GM12878 (cell line): ENCODE measurements at regions not wholly inside any gene's neighbourhood (a gene's known extent, or its start where the extent isn't known, plus 50 kb on each side); places are given as distances from the start of the nearest gene placed in this dataset.

Source experiments
- ATAC-seq: fragments of 200-7000 bp; cut with Tn5 transposase; 3 replicates; pipeline ENCODE4 v1.9.1; 2020; ENCODE audit warnings: mild to moderate bottlenecking, moderate library complexity
- BruUV-seq: library from RNA; stranded (reverse); fragments of 400-500 nt; replicated peaks from 2 replicates; lab custom pipeline; 2021; lab: Mats Ljungman, UMichigan
- CTCF ChIA-PET: fragments of 300-600 bp; sonication (Branson Sonifier 250); formaldehyde crosslinking; extraction: SDS; loops from one replicate; lab custom pipeline; 2021; ENCODE audit warnings: inconsistent platforms; lab: Yijun Ruan, JAX
- POLR2A ChIA-PET: fragments of 350-600 bp; formaldehyde crosslinking; extraction: SDS; loops from one replicate; lab custom pipeline; 2021; ENCODE audit warnings: inconsistent platforms; lab: Charles Lee
- RAD21 ChIA-PET: fragments of 300-600 bp; sonication (Branson Sonifier 250); formaldehyde crosslinking; loops from one replicate; lab custom pipeline; 2023; ENCODE audit warnings: antibody characterized with exemption; ENCODE audit not compliant: unreplicated experiment; lab: Charles Lee
- SMC1A ChIA-PET: fragments of 300-600 bp; sonication (Branson Sonifier 250); formaldehyde crosslinking; loops from one replicate; lab custom pipeline; 2023; ENCODE audit not compliant: unreplicated experiment, uncharacterized antibody; lab: Charles Lee
- DNase-seq: peaks from one replicate; pipeline ENCODE4 v3.0.0-alpha.2; 2011; ENCODE audit warnings: low read depth, low spot score
- FAIRE-seq: peaks from 3 replicates; lab custom pipeline; 2011; peaks lifted over from hg19 to GRCh38; lab: Jason Lieb, UNC
- H2AFZ ChIP-seq: 2 replicates; pipeline ENCODE4 v1.6.0; 2011; ENCODE audit warnings: low read depth, low read length, control low read depth; ENCODE audit not compliant: control insufficient read depth
- H3K27ac ChIP-seq: 2 replicates; pipeline ENCODE4 v1.5.1; 2011; ENCODE audit warnings: control low read depth; ENCODE audit not compliant: control insufficient read depth, insufficient read depth
- H3K27me3 ChIP-seq, 2 experiments: replicated peaks in 1 of 2; 2 replicates each; pipeline versions ENCODE4 v1.6.0 to v1.6.1; 2011; ENCODE audit warnings: low read length in 1 of 2; ENCODE audit not compliant: control insufficient read depth in 2 of 2, insufficient read depth in 2 of 2
- H3K36me3 ChIP-seq, 2 experiments: 2 replicates each; pipeline ENCODE4 v1.5.1; 2011; ENCODE audit warnings: low read length in 1 of 2; ENCODE audit not compliant: control insufficient read depth in 2 of 2, insufficient read depth in 2 of 2
- H3K4me1 ChIP-seq: 2 replicates; pipeline ENCODE4 v1.6.1; 2011; ENCODE audit warnings: mild to moderate bottlenecking, low read length, moderate library complexity, mixed read lengths; ENCODE audit not compliant: control insufficient read depth, insufficient read depth
- H3K4me2 ChIP-seq: 2 replicates; pipeline ENCODE4 v1.6.0; 2011; ENCODE audit warnings: control low read depth; ENCODE audit not compliant: control insufficient read depth, insufficient read depth
- H3K4me3 ChIP-seq: fragments of 200-600 bp; sonication (generic); 2 replicates; pipeline ENCODE4 v1.5.1; 2016
- H3K79me2 ChIP-seq: 2 replicates; pipeline ENCODE4 v1.6.0; 2011; ENCODE audit warnings: low read length; ENCODE audit not compliant: control insufficient read depth, insufficient read depth
- H3K9ac ChIP-seq: 2 replicates; pipeline ENCODE4 v1.8.0; 2011; ENCODE audit warnings: low read length, control low read depth, mixed read lengths; ENCODE audit not compliant: control insufficient read depth, insufficient read depth
- H3K9me3 ChIP-seq: replicated peaks from 3 replicates; pipeline ENCODE4 v1.5.1; 2011; ENCODE audit warnings: mild to moderate bottlenecking, low read length; ENCODE audit not compliant: control insufficient read depth, insufficient read depth
- H4K20me1 ChIP-seq: 2 replicates; pipeline ENCODE4 v1.6.0; 2011; ENCODE audit not compliant: control insufficient read depth, insufficient read depth
- ASH2L ChIP-seq: fragments of 300-600, 200-600 bp; sonication (generic); IDR thresholded peaks from 2 replicates; pipeline ENCODE4 v1.6.1; 2017; ENCODE audit warnings: low read depth, mild to moderate bottlenecking, borderline replicate concordance
- CBFB ChIP-seq: IDR thresholded peaks from 2 replicates; pipeline ENCODE4 v1.6.1; 2016; ENCODE audit warnings: antibody characterized with exemption, low read depth
- CBX3 ChIP-seq: fragments of 200-600 bp; sonication (generic); IDR thresholded peaks from 2 replicates; pipeline ENCODE4 v1.6.1; 2016; ENCODE audit warnings: low read depth, borderline replicate concordance
- CREB1 ChIP-seq: IDR thresholded peaks from 2 replicates; pipeline ENCODE4 v1.6.1; 2012; ENCODE audit warnings: low read depth, mild to moderate bottlenecking, inconsistent platforms
- GABPA ChIP-seq: IDR thresholded peaks from 2 replicates; pipeline ENCODE4 v1.6.1; 2014; ENCODE audit warnings: antibody characterized with exemption, low read depth, mild to moderate bottlenecking, inconsistent platforms
- IKZF2 ChIP-seq, 2 experiments: fragments of 450-650 bp; IDR thresholded peaks; 2 replicates each; pipeline ENCODE4 v1.6.1; 2017; ENCODE audit warnings: mild to moderate bottlenecking in 2 of 2, moderate library complexity in 2 of 2
- JUNB ChIP-seq: IDR thresholded peaks from 2 replicates; pipeline ENCODE4 v1.6.1; 2016; ENCODE audit warnings: antibody characterized with exemption, mild to moderate bottlenecking
- MYC ChIP-seq: IDR thresholded peaks from 2 replicates; pipeline ENCODE4 v1.6.1; 2011; ENCODE audit warnings: mild to moderate bottlenecking, low read length, moderate library complexity, inconsistent platforms; ENCODE audit not compliant: insufficient read depth, insufficient replicate concordance, insufficient read length, severe bottlenecking
- RB1 ChIP-seq: fragments of 450-650 bp; formaldehyde crosslinking; IDR thresholded peaks from 2 replicates; pipeline ENCODE4 v1.6.1; 2017; ENCODE audit warnings: mild to moderate bottlenecking, borderline replicate concordance
- RFX5 ChIP-seq: IDR thresholded peaks from 2 replicates; pipeline ENCODE4 v1.6.1; 2011; ENCODE audit warnings: low read depth, low read length, improper control_type of control experiment
- SIX5 ChIP-seq: IDR thresholded peaks from 2 replicates; pipeline ENCODE4 v1.6.1; 2011; ENCODE audit warnings: mild to moderate bottlenecking, low read depth, low read length, moderate library complexity; ENCODE audit not compliant: severe bottlenecking
- SUZ12 ChIP-seq: fragments of 200-600 bp; sonication (generic); IDR thresholded peaks from one replicate; pipeline ENCODE4 v1.6.1; 2018; ENCODE audit warnings: antibody characterized with exemption, mild to moderate bottlenecking; ENCODE audit not compliant: unreplicated experiment
- WGBS: methylation state at CpG from one replicate; pipeline ENCODE4 v1.1.6; 2016; ENCODE audit warnings: low lambda C conversion rate; ENCODE audit not compliant: insufficient replicate concordance, insufficient coverage; ENCODE audit errors: missing lambda C conversion rate; 5-methylcytosine and 5-hydroxymethylcytosine counted together
- in situ Hi-C: fragments of 300-500 bp; cut with MboI; formaldehyde crosslinking; loops from 9 replicates; pipeline ENCODE4 v1.14.3; 2018; ENCODE audit warnings: mixed read lengths
- intact Hi-C: fragments of 100-400 bp; cut with micrococcal nuclease; formaldehyde crosslinking; loops from one replicate; pipeline ENCODE4 v1.14.2; 2022; ENCODE audit not compliant: unreplicated experiment
- TF ChIP-seq, protein P1 (sequence below): fragments of 450-650 bp; IDR thresholded peaks from 2 replicates; pipeline ENCODE4 v1.6.1; 2018; ENCODE audit warnings: mild to moderate bottlenecking, low read depth, moderate library complexity; ENCODE audit not compliant: partially characterized antibody

DNA sequence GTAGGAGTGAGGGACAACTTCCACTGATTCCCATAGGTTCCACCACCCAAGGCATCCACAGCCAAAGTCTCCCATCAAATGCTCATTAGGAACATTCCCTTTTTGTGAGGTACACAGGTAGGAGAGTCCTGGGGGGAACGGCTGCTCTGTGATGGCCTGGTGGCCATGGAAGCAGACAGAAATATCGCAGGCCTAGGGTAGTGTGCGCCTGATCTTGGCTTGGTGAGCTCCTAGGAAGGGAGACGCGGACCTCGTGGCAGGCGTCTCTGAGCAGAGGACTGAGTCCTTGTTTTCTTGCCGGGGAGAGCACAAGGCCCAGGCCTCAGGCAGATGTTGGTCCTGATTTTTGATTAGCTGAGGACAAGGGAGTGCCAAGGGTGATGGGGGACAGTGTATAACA, 99.5 kb downstream of the SNRPN start:
- Histone ChIP-seq H3K27me3 (no peaks in the 10 kb centered on the region), H3K79me2 (no peaks in the 10 kb centered on the region), H3K4me3 (no peak overlapping the region), H3K9ac (no peak overlapping the region), H3K4me1 (no peaks in the 10 kb centered on the region), H4K20me1 (no peaks in the 10 kb centered on the region), H2AFZ (no peak overlapping the region)
- DNase-seq (no peak), ATAC-seq (no peak)
- intact Hi-C loops = no loop called here
- no peak for TF ChIP-seq GABPA
- no peak for TF ChIP-seq IKZF2 (IDR thresholded peaks at IDR 0.05)
- no peak for TF ChIP-seq JUNB
- no peak for TF ChIP-seq CBFB
- TF ChIP-seq RB1 = no peak
- no peak for TF ChIP-seq MYC
- no peak for TF ChIP-seq CBX3
- TF ChIP-seq RFX5 = no peak
- TF ChIP-seq ASH2L = no peak
- TF ChIP-seq, all 136 proteins: peak for 0
- no peak overlapping the region for H3K4me2 ChIP-seq
- no TSS peak for BruUV-seq
- in situ Hi-C loops = no loop called here
- RAD21 ChIA-PET = no interaction called here
- SMC1A ChIA-PET = no interaction called here
- CTCF ChIA-PET = no interaction called here
- no peak for FAIRE-seq
- POLR2A ChIA-PET = no interaction called here
- H3K36me3 ChIP-seq = peaks cover 0 to 2% of the 10 kb centered on the region in 2 experiments; a peak in 2 of 4 replicates
- H3K27ac ChIP-seq = no peak overlapping the region
- 70% methylated on average over 8 of the region's 8 CpGs for WGBS
- peaks cover 60% of the 10 kb centered on the region; the same call in 2 of the 3 replicates for H3K9me3 ChIP-seq

DNA sequence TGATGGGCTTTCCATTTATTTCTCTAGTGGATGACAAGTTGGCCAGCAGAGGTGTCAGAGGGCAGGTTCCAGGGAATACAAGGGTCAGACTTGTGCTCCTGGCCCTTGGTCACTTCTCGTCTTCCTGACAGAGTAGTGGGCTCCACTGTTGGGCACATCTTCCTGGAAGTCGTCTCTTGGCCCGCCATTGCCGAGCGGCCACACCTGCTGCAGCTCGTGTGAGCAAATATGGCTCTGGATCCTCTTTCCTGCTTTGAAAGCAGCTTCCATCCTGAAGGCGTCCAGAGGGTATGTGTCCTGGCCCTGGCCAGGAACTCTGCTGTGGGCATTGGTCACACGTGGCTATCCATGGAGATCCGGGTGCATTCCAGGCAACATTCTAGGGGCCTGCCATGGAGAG, 100.2 kb downstream of the SNRPN start:
- WGBS = 59% methylated on average over 9 of the region's 9 CpGs
- DNase-seq (no peak), ATAC-seq (no peak), FAIRE-seq (no peak)
- Histone ChIP-seq H3K4me1 (no peaks in the 10 kb centered on the region), H3K27me3 (no peaks in the 10 kb centered on the region), H3K27ac (no peak overlapping the region), H3K9ac (no peak overlapping the region), H3K4me2 (no peak overlapping the region), H2AFZ (no peak overlapping the region), H3K79me2 (no peaks in the 10 kb centered on the region), H3K4me3 (no peak overlapping the region), H3K36me3 (peaks cover 0 to 2% of the 10 kb centered on the region in 2 experiments; a peak in 2 of 4 replicates), H3K9me3 (peaks cover 66% of the 10 kb centered on the region; the same call in 2 of the 3 replicates), H4K20me1 (no peaks in the 10 kb centered on the region)
- intact Hi-C loops (no loop called here), in situ Hi-C loops (no loop called here)
- BruUV-seq = no TSS peak
- TF ChIP-seq, protein P1, sequence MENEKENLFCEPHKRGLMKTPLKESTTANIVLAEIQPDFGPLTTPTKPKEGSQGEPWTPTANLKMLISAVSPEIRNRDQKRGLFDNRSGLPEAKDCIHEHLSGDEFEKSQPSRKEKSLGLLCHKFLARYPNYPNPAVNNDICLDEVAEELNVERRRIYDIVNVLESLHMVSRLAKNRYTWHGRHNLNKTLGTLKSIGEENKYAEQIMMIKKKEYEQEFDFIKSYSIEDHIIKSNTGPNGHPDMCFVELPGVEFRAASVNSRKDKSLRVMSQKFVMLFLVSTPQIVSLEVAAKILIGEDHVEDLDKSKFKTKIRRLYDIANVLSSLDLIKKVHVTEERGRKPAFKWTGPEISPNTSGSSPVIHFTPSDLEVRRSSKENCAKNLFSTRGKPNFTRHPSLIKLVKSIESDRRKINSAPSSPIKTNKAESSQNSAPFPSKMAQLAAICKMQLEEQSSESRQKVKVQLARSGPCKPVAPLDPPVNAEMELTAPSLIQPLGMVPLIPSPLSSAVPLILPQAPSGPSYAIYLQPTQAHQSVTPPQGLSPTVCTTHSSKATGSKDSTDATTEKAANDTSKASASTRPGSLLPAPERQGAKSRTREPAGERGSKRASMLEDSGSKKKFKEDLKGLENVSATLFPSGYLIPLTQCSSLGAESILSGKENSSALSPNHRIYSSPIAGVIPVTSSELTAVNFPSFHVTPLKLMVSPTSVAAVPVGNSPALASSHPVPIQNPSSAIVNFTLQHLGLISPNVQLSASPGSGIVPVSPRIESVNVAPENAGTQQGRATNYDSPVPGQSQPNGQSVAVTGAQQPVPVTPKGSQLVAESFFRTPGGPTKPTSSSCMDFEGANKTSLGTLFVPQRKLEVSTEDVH = no peak
- TF ChIP-seq JUNB (no peak), SIX5 (no peak), CREB1 (no peak), SUZ12 (no peak)
- CTCF ChIA-PET = no interaction called here
- SMC1A ChIA-PET = no interaction called here
- RAD21 ChIA-PET = no interaction called here
- POLR2A ChIA-PET = no interaction called here
